GM19023 (cell line): ENCODE measurements at regions not wholly inside any gene's neighbourhood (a gene's known extent, or its start where the extent isn't known, plus 50 kb on each side); places are given as distances from the start of the nearest gene placed in this dataset.
"Not testable (repeated sequence)": the region's sequence is repeated elsewhere in the genome, so short reads cannot be mapped to it uniquely, and the experiment has no call there.

Experiments used
- ATAC-seq: cut with Tn5 transposase; IDR thresholded peaks from one replicate; pipeline ENCODE4 v1.9.1; 2021; ENCODE audit warnings: mild to moderate bottlenecking, moderate library complexity; ENCODE audit not compliant: unreplicated experiment

GRCh38 chr4:93888308-93888707 lies 59.8 kb downstream of the ATOH1 start:
- ATAC-seq: no peak

- ATAC-seq: no peak
Measured at GRCh38 chr4:93888768-93889167, 60.2 kb downstream of the ATOH1 start.

GRCh38 chr4:93891244-93891643 lies 62.7 kb downstream of the ATOH1 start:
- ATAC-seq: no peak

DNA sequence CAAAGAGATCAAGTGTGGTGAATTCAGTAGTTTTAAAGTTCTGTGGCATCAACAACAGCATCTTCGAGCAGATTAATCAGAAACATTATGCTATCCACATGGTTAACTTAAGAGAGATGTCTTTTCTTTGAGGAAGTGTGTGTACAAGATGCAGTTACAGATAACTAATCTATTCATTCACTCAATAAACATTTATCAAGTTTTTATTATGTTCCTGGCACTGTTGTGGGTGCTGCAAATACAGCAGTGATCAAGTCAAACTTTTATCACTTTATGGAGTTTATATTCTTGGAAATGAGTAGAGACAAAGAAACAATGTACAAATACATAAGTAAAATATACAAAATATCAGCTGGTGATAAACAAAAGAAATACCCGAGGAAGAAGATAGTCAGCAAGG lies 66.4 kb downstream of the ATOH1 start:
- ATAC-seq: no peak

DNA sequence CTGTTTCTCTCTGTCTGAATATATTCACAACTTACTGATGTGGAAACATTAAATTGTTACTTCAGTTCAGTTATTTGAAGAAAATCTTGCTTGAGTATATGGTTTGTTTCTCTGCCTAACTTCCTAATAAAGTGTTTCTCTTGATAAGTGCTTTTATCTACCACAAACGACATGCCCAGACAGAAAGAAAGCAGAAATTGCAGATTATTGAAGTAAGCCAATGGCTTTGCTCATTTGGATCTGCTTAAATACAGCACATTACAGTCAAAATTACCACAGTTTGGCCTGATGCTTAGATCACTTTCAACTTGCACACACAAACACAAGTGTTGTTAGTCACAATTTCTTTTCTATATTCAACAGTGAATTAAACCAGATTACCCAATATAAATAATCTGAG lies 68.0 kb downstream of the ATOH1 start:
- ATAC-seq: no peak

- no peak for ATAC-seq
Measured at GRCh38 chr4:93897559-93897958, 69.0 kb downstream of the ATOH1 start.

DNA sequence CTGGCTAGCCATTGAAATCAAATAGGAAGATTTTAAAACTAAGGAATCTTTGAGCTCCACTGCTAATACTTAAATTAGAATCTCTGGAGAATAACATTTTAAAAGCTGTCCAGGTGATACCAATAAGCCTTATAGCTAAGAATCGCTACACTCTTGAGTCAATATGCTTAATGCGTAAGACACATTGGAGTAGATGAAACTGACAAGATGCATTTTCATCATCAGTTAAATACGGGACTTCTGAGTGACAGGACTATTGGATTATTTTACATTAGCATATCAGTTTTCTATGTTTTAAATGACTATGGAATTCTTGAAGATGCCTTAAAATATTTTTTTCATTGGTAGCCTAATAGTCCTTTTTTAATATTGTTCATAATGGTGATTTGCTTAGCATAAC lies 80.2 kb downstream of the ATOH1 start:
- no peak for ATAC-seq

GRCh38 chr4:93911671-93912070 lies 83.1 kb downstream of the ATOH1 start:
- no peak for ATAC-seq

- ATAC-seq: no peak
Measured at GRCh38 chr4:93912146-93912545, 83.6 kb downstream of the ATOH1 start.

GRCh38 chr4:93918856-93919255 lies 90.3 kb downstream of the ATOH1 start:
- ATAC-seq: no peak

GRCh38 chr4:93923570-93923969 lies 95.0 kb downstream of the ATOH1 start:
- not testable (repeated sequence) for ATAC-seq

GRCh38 chr4:93947286-93947685 lies 118.7 kb downstream of the ATOH1 start:
- ATAC-seq: no peak

- ATAC-seq: not testable (repeated sequence)
Measured at GRCh38 chr4:93950239-93950638, 121.7 kb downstream of the ATOH1 start.

GRCh38 chr4:93957186-93957585 lies 128.6 kb downstream of the ATOH1 start:
- no peak for ATAC-seq

GRCh38 chr4:93960450-93960849 lies 131.9 kb downstream of the ATOH1 start:
- ATAC-seq: no peak

DNA sequence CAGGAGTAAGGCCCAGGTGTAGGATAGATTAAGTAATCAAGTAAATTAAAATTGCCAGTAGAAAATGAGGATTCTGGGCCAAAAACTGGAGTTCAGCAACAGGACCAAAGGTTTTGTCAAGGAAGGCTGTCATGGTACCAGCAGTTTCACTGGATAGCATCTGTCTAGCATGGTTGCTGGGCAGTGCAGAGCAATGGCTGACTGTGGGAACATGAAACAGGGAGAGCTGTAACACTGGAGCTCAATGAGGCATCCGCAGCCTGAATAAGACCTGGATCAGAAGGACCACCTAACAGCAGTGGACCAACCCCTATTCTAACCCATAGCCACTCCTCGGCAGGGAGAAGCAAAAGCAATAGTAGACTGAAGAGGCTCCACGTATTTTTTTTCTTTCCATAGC lies 132.4 kb downstream of the ATOH1 start:
- ATAC-seq: no peak

- ATAC-seq: no peak
Measured at GRCh38 chr4:93981594-93981993, 153.0 kb downstream of the ATOH1 start.

- ATAC-seq: no peak
Measured at GRCh38 chr4:93982255-93982654, 153.7 kb downstream of the ATOH1 start.

- peak; percentile 98 for ATAC-seq
Measured at GRCh38 chr4:93983140-93983539, 154.6 kb downstream of the ATOH1 start.

GRCh38 chr4:93994175-93994994 lies 165.8 kb downstream of the ATOH1 start:
- ATAC-seq: no peak

DNA sequence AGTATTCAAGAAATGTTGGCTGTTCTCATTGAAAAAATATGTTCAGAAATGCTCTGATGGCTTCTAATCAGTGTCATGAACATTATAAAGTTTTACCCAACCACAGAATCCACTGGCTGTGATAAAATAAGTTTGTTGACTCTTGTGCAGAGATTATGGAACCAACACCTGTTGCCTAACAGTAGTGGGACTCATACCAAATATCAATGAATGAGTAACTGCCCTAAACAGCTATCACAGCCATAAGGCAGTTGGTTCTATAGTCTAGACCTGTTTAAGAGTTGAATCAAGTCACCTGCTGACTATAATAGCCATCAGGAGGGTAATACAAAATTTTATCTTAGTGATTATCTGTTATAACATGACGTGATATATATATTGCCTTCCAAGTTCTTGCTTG lies 168.3 kb downstream of the ATOH1 start:
- no peak for ATAC-seq

GRCh38 chr4:94000559-94000958 lies 172.0 kb downstream of the ATOH1 start:
- ATAC-seq: no peak

GRCh38 chr4:94006932-94007331 lies 178.4 kb downstream of the ATOH1 start:
- no peak for ATAC-seq
